Naive thymus-derived CD4-positive, alpha-beta T cell (primary cell): ENCODE measurements at regions not wholly inside any gene's neighbourhood (a gene's known extent, or its start where the extent isn't known, plus 50 kb on each side); places are given as distances from the start of the nearest gene placed in this dataset.

ENCODE experiments used
- ATAC-seq: fragments of 150-1000 bp; cut with Tn5 transposase; 2 replicates; pipeline ENCODE4 v1.10.0; 2021; ENCODE audit warnings: mild to moderate bottlenecking, moderate library complexity
- CTCF ChIA-PET: fragments of 350-600 bp; sonication (Branson Sonifier 250); formaldehyde crosslinking; loops from one replicate; lab custom pipeline; 2021; ENCODE audit warnings: antibody characterized with exemption; lab: Charles Lee
- POLR2A ChIA-PET: fragments of 350-600 bp; sonication (Branson Sonifier 250); formaldehyde crosslinking; loops from one replicate; lab custom pipeline; 2021; ENCODE audit warnings: antibody characterized with exemption, inconsistent platforms; lab: Charles Lee
- DNase-seq, 9 donors: peaks; one replicate each; pipeline versions ENCODE4 v3.0.0 to v3.0.0-alpha.2; 2020 to 2022; ENCODE audit warnings: mixed read lengths in 1 of 9
- H3K27ac ChIP-seq: one replicate; pipeline ENCODE4 v1.7.0; 2013; ENCODE audit warnings: mild to moderate bottlenecking, low read depth, low read length, moderate library complexity
- H3K27me3 ChIP-seq, 2 donors: one replicate each; pipeline ENCODE4 v1.7.0; 2013; ENCODE audit warnings: low read length in 2 of 2, mild to moderate bottlenecking in 2 of 2, moderate library complexity in 2 of 2; ENCODE audit not compliant: control insufficient read depth in 2 of 2, insufficient read depth in 2 of 2
- H3K36me3 ChIP-seq, 3 experiments: 1 replicate in 2 of 3; 2 replicates in 1 of 3; pipeline ENCODE4 v1.7.0; 2013; ENCODE audit warnings: low read length in 3 of 3, mild to moderate bottlenecking in 3 of 3, moderate library complexity in 1 of 3; ENCODE audit not compliant: insufficient read depth in 3 of 3, control insufficient read depth in 2 of 3
- H3K4me1 ChIP-seq, 2 donors: one replicate each; pipeline ENCODE4 v1.7.0; 2013; ENCODE audit warnings: low read length in 2 of 2, mild to moderate bottlenecking in 2 of 2, moderate library complexity in 1 of 2; ENCODE audit not compliant: control insufficient read depth in 2 of 2, insufficient read depth in 2 of 2
- H3K4me3 ChIP-seq: 2 replicates; pipeline ENCODE4 v1.7.0; 2013; ENCODE audit warnings: mild to moderate bottlenecking, low read length
- H3K9me3 ChIP-seq, 3 experiments: 1 replicate in 2 of 3; 2 replicates in 1 of 3; pipeline ENCODE4 v1.7.0; 2013; ENCODE audit warnings: low read length in 3 of 3; ENCODE audit not compliant: control insufficient read depth in 2 of 3
- H3K27ac Mint-ChIP-seq, 9 donors: one replicate each; pipeline ENCODE4 v1.8.0; 2020 to 2022; ENCODE audit warnings: mixed read lengths in 9 of 9, mild to moderate bottlenecking in 8 of 9, moderate library complexity in 5 of 9, inconsistent platforms in 2 of 9
- H3K27me3 Mint-ChIP-seq, 5 donors: one replicate each; pipeline ENCODE4 v1.8.0; 2021 to 2022; ENCODE audit warnings: mixed read lengths in 5 of 5, mild to moderate bottlenecking in 1 of 5
- H3K36me3 Mint-ChIP-seq, 5 donors: one replicate each; pipeline ENCODE4 v1.8.0; 2020 to 2022; ENCODE audit warnings: mixed read lengths in 5 of 5, mild to moderate bottlenecking in 3 of 5, inconsistent platforms in 1 of 5
- H3K4me1 Mint-ChIP-seq, 7 donors: one replicate each; pipeline ENCODE4 v1.8.0; 2020 to 2022; ENCODE audit warnings: mixed read lengths in 7 of 7, mild to moderate bottlenecking in 3 of 7, inconsistent platforms in 1 of 7
- H3K4me3 Mint-ChIP-seq, 10 donors: one replicate each; pipeline ENCODE4 v1.8.0; 2020 to 2022; ENCODE audit warnings: mild to moderate bottlenecking in 10 of 10, mixed read lengths in 10 of 10, moderate library complexity in 6 of 10, inconsistent platforms in 2 of 10
- H3K9me3 Mint-ChIP-seq, 11 donors: one replicate each; pipeline ENCODE4 v1.8.0; 2020 to 2022; ENCODE audit warnings: mixed read lengths in 11 of 11, mild to moderate bottlenecking in 4 of 11, inconsistent platforms in 1 of 11, moderate library complexity in 1 of 11
- intact Hi-C, 2 donors: fragments of 100-400 bp; cut with micrococcal nuclease; formaldehyde crosslinking; loops; one replicate each; pipeline ENCODE4 v1.15.1; 2023

DNA sequence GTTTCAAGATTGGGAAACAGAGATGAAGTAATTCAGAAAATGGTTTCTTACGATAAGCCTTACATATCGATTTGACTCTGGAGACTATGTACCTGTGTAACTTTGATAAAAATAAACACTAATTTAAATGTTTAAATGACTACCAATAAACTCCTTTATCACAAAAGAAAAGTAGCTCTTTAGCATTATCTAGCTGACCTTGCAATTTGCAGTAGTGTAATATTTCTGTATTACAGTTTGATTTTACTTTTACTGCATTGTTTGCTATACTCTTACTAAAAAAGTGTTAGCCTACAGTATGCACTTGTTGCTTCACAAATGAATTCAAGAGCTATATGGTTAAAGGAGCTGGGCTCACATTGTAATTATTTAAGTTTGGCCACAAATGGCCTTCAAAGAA is 77.8 kb upstream of the ZNF804B start:
- H3K27ac Mint-ChIP-seq, result no peak overlapping the region
- Histone ChIP-seq H3K4me1 (no peaks in the 10 kb centered on the region), H3K27ac (no peak overlapping the region), H3K36me3 (no peaks in the 10 kb centered on the region), H3K9me3 (no peaks in the 10 kb centered on the region), H3K4me3 (no peak overlapping the region), H3K27me3 (no peaks in the 10 kb centered on the region)
- H3K36me3 Mint-ChIP-seq, result no peaks in the 10 kb centered on the region
- POLR2A ChIA-PET, result no interaction called here
- CTCF ChIA-PET, result no interaction called here
- DNase-seq, result no peak
- ATAC-seq, result no peak
- intact Hi-C loops, result no loop called here
- no peaks in the 10 kb centered on the region for H3K27me3 Mint-ChIP-seq
- H3K4me3 Mint-ChIP-seq, result no peak overlapping the region
- H3K4me1 Mint-ChIP-seq, result no peaks in the 10 kb centered on the region
- peaks cover 0 to 12% (median 0%) of the 10 kb centered on the region in 11 donors for H3K9me3 Mint-ChIP-seq

DNA sequence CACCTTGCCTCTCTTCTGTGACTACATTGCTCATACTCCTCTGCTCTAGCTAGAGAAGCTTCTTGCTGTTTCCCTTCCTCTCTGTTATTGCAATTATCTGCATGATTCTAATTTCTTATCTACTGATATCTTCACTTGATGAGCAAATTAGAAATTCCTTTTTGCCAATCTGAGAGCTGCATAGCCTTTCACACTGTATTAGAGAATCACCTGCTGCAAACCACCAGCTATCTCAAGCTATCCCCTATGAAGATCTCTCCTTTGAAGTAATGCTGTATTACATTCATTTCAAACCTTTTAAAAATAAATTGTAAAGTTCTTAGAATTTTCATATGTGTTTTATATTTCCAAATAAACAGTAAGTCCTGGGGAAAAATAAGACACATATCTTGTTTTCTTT is 89.0 kb upstream of the ZNF804B start:
- Histone ChIP-seq H3K4me3 (no peak overlapping the region), H3K4me1 (no peaks in the 10 kb centered on the region), H3K27me3 (no peaks in the 10 kb centered on the region), H3K9me3 (no peaks in the 10 kb centered on the region), H3K27ac (no peak overlapping the region), H3K36me3 (no peaks in the 10 kb centered on the region)
- intact Hi-C loops, result no loop called here
- H3K4me3 Mint-ChIP-seq, result no peak overlapping the region
- no peaks in the 10 kb centered on the region for H3K4me1 Mint-ChIP-seq
- no peak for DNase-seq
- peaks cover 0 to 10% (median 0%) of the 10 kb centered on the region in 11 donors for H3K9me3 Mint-ChIP-seq
- H3K36me3 Mint-ChIP-seq, result peaks cover 0 to 3% (median 0%) of the 10 kb centered on the region in 5 donors
- CTCF ChIA-PET, result no interaction called here
- POLR2A ChIA-PET, result no interaction called here
- H3K27me3 Mint-ChIP-seq, result peaks cover 0 to 11% (median 3%) of the 10 kb centered on the region in 5 donors
- ATAC-seq, result no peak
- no peak overlapping the region for H3K27ac Mint-ChIP-seq

DNA sequence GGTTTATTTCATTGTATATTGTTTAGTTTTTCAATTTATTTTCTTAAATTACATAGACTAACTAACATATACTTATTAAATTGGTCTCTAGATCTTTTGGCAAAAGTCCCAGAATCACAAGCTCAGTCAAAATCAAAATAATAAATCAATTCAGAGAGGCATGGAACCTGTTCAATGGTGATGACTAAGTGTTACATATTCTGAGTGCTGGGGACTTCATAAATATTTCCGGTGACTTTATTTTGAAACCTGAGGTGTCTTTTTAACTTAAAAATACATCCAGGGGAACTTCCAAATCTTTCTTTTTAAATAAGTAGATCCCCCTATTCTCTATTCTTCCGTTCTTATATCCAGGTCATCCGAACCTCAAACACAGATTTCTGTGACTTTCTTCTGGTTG is 89.6 kb upstream of the ZNF804B start:
- Histone ChIP-seq H3K27ac (no peak overlapping the region), H3K27me3 (no peaks in the 10 kb centered on the region), H3K4me3 (no peak overlapping the region), H3K9me3 (no peaks in the 10 kb centered on the region), H3K4me1 (no peaks in the 10 kb centered on the region), H3K36me3 (no peaks in the 10 kb centered on the region)
- Mint-ChIP-seq H3K36me3 (peaks cover 0 to 3% (median 0%) of the 10 kb centered on the region in 5 donors), H3K9me3 (peaks cover 0 to 10% (median 0%) of the 10 kb centered on the region in 11 donors), H3K27me3 (peaks cover 0 to 11% (median 3%) of the 10 kb centered on the region in 5 donors), H3K4me1 (no peaks in the 10 kb centered on the region), H3K27ac (no peak overlapping the region), H3K4me3 (no peak overlapping the region)
- DNase-seq, result no peak
- ChIA-PET CTCF (no interaction called here), POLR2A (no interaction called here)
- no peak for ATAC-seq
- intact Hi-C loops, result no loop called here

DNA sequence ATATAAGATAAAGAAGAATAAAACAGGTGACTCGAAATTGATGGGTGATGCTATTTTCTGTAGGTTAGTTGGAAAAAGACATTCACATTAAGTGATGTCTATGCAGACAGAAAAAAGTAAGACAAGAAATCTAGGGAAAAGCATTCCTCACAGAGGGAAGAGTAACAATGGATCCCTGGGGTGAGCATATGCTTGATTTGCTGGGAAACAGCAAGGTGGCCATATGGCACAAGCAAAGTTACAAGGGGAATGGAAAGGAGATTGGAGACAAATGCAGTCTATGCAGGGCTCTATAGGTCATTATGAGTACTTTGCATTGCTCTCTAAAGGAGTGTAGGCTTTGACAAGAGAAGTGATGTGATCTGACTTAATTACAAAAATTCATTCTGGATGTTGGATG is 90.9 kb upstream of the ZNF804B start:
- Mint-ChIP-seq H3K27me3 (peaks cover 0 to 11% (median 3%) of the 10 kb centered on the region in 5 donors), H3K9me3 (peaks cover 0 to 10% (median 0%) of the 10 kb centered on the region in 11 donors), H3K27ac (no peak overlapping the region), H3K4me1 (no peaks in the 10 kb centered on the region), H3K36me3 (peaks cover 0 to 3% (median 0%) of the 10 kb centered on the region in 5 donors), H3K4me3 (no peak overlapping the region)
- Histone ChIP-seq H3K4me1 (no peaks in the 10 kb centered on the region), H3K9me3 (no peaks in the 10 kb centered on the region), H3K36me3 (no peaks in the 10 kb centered on the region), H3K27me3 (no peaks in the 10 kb centered on the region), H3K27ac (no peak overlapping the region), H3K4me3 (no peak overlapping the region)
- intact Hi-C loops, result no loop called here
- ATAC-seq (no peak), DNase-seq (no peak)
- CTCF ChIA-PET, result no interaction called here
- POLR2A ChIA-PET, result no interaction called here

DNA sequence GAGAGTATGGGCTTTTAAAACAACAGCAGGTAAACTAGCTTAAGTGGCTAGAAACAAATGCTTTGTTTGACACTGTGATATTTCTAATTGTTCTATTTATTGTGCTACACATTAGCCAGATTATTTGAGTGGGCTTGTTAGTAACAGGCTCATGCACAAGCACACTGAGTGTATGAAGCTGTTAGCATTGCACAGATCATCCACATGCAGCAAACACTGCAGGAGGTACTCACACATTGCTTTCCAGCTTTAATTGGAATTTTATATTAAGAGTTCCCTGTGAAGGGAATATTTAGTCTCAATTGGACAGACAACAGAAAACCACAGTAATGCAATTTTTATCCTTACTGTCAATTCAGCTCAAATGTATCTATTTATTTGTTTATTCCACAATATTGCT is 92.9 kb upstream of the ZNF804B start:
- POLR2A ChIA-PET, result no interaction called here
- peaks cover 0 to 3% (median 0%) of the 10 kb centered on the region in 5 donors for H3K36me3 Mint-ChIP-seq
- H3K27ac Mint-ChIP-seq, result no peak overlapping the region
- peaks cover 0 to 6% (median 0%) of the 10 kb centered on the region in 5 donors for H3K27me3 Mint-ChIP-seq
- no peak overlapping the region for H3K4me3 ChIP-seq
- CTCF ChIA-PET, result no interaction called here
- H3K4me3 Mint-ChIP-seq, result no peak overlapping the region
- DNase-seq, result no peak
- no peaks in the 10 kb centered on the region for H3K4me1 ChIP-seq
- no peaks in the 10 kb centered on the region for H3K9me3 ChIP-seq
- ATAC-seq, result no peak
- no peak overlapping the region for H3K27ac ChIP-seq
- peaks cover 0 to 4% (median 0%) of the 10 kb centered on the region in 11 donors for H3K9me3 Mint-ChIP-seq
- no peaks in the 10 kb centered on the region for H3K36me3 ChIP-seq
- intact Hi-C loops, result no loop called here
- H3K4me1 Mint-ChIP-seq, result no peaks in the 10 kb centered on the region
- H3K27me3 ChIP-seq, result no peaks in the 10 kb centered on the region

DNA sequence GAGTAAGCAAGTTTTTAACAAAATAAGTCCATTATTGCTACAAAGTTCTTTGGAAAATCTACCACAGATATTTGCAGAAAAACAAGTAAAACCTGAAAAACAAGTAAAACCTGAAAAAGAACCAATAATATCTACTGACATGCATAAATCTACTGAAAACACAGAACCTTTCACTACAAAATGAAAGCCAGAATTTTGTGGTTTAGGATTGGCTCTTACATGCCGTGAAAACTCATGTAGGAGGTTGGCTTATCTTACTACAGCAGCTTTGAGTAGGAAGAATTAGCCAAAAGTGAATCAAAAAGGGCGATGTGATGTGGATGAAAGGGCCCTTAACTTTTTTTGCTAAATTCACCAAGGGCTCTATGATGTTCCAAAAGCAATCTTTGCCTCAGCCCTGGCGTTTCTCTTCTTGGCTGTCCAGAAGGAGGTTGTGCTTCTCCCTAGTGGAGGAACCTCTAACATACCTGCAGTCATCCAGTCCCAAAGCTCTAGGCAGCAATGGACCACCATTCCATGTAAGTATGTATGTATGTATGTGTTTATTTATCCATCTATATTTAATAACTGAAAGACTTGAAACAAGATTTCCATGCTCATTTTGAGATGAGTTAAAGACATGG is 93.5 kb upstream of the ZNF804B start:
- Mint-ChIP-seq H3K4me1 (no peaks in the 10 kb centered on the region), H3K27me3 (peaks cover 0 to 6% (median 0%) of the 10 kb centered on the region in 5 donors), H3K36me3 (peaks cover 0 to 3% (median 0%) of the 10 kb centered on the region in 5 donors), H3K4me3 (no peak overlapping the region), H3K27ac (no peak overlapping the region), H3K9me3 (peaks cover 0 to 4% (median 0%) of the 10 kb centered on the region in 11 donors)
- no peak for ATAC-seq
- intact Hi-C loops, result no loop called here
- no peaks in the 10 kb centered on the region for H3K27me3 ChIP-seq
- H3K9me3 ChIP-seq, result no peaks in the 10 kb centered on the region
- H3K27ac ChIP-seq, result no peak overlapping the region
- no peaks in the 10 kb centered on the region for H3K4me1 ChIP-seq
- ChIA-PET CTCF (no interaction called here), POLR2A (no interaction called here)
- H3K4me3 ChIP-seq, result no peak overlapping the region
- no peak for DNase-seq
- no peaks in the 10 kb centered on the region for H3K36me3 ChIP-seq

DNA sequence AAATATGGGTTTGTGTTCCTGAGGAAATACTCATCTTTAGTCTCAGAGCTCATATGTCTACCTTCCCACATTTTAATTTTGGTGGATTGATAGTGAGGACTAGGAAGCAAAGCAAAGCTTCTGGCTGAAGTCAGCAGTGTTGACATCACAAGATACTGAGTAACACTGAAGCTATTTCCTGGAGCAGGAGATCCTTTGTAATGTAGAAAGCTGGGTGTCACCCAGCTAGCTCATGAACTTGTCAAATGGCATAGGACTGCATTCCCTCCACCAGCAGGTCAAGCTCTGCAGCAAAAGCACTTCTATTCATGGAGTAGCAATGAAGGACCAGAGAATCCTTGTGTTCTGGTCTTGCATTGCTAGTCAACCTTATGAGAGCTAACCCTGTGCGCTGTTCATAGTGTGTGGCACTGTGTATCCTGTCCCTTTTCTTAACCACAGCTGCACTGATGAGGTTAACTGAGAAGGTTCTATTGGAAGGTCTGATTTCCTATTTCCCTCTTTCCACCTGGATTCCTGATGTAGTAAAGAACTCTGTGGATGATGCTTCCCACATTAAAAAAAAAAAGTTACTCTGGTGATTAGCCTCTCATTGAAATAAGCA is 94.8 kb upstream of the ZNF804B start:
- no peak overlapping the region for H3K4me3 Mint-ChIP-seq
- no peaks in the 10 kb centered on the region for H3K36me3 ChIP-seq
- no peak overlapping the region for H3K4me3 ChIP-seq
- H3K27ac Mint-ChIP-seq, result no peak overlapping the region
- no peaks in the 10 kb centered on the region for H3K9me3 ChIP-seq
- H3K4me1 ChIP-seq, result no peaks in the 10 kb centered on the region
- ATAC-seq (no peak), DNase-seq (no peak)
- intact Hi-C loops, result no loop called here
- H3K27me3 ChIP-seq, result no peaks in the 10 kb centered on the region
- ChIA-PET POLR2A (no interaction called here), CTCF (no interaction called here)
- H3K27ac ChIP-seq, result no peak overlapping the region
- no peaks in the 10 kb centered on the region for H3K36me3 Mint-ChIP-seq
- no peaks in the 10 kb centered on the region for H3K4me1 Mint-ChIP-seq
- H3K27me3 Mint-ChIP-seq, result no peaks in the 10 kb centered on the region
- no peaks in the 10 kb centered on the region for H3K9me3 Mint-ChIP-seq
